GM12878 (cell line): ENCODE measurements at regions not wholly inside any gene's neighbourhood (a gene's known extent, or its start where the extent isn't known, plus 50 kb on each side); places are given as distances from the start of the nearest gene placed in this dataset.
A peak's percentile ranks its signal among the peaks of the same experiment; 100 is the strongest.

Experiments
- BCL11A ChIP-seq: IDR thresholded peaks from 2 replicates; pipeline ENCODE4 v1.6.1; 2011; ENCODE audit warnings: low read depth, low read length
- CEBPZ ChIP-seq: fragments of 150-350 bp; IDR thresholded peaks from 2 replicates; pipeline ENCODE4 v1.6.1; 2016; ENCODE audit warnings: low read depth, low read length
- CHD1 ChIP-seq: IDR thresholded peaks from 2 replicates; pipeline ENCODE4 v1.6.1; 2012; ENCODE audit warnings: low read depth, low read length, improper control_type of control experiment
- ETV6 ChIP-seq, 2 experiments: fragments of 450-650 bp in 1 of 2; IDR thresholded peaks in 1 of 2; conservative IDR thresholded peaks in 1 of 2; 2 replicates each; pipeline ENCODE4 v1.6.1; 2014; ENCODE audit warnings: antibody characterized with exemption in 1 of 2, borderline replicate concordance in 1 of 2, low read depth in 1 of 2, mild to moderate bottlenecking in 1 of 2, moderate library complexity in 1 of 2
- IKZF2 ChIP-seq, 2 experiments: fragments of 450-650 bp; IDR thresholded peaks; 2 replicates each; pipeline ENCODE4 v1.6.1; 2017; ENCODE audit warnings: mild to moderate bottlenecking in 2 of 2, moderate library complexity in 2 of 2
- NFYA ChIP-seq: IDR thresholded peaks from 2 replicates; pipeline ENCODE4 v1.6.1; 2011; ENCODE audit warnings: low read depth, mild to moderate bottlenecking, low read length, improper control_type of control experiment, borderline replicate concordance
- NR2C2 ChIP-seq: IDR thresholded peaks from 2 replicates; pipeline ENCODE4 v1.6.1; 2011; ENCODE audit warnings: borderline replicate concordance, low read depth; ENCODE audit not compliant: control insufficient read depth, insufficient read length
- RUNX3 ChIP-seq: IDR thresholded peaks from 2 replicates; pipeline ENCODE4 v1.6.1; 2012; ENCODE audit warnings: low read length, inconsistent platforms
- ZNF384 ChIP-seq: IDR thresholded peaks from 2 replicates; pipeline ENCODE4 v1.6.1; 2012; ENCODE audit warnings: low read depth, mild to moderate bottlenecking, low read length, improper control_type of control experiment, borderline replicate concordance
- ZNF687 ChIP-seq: fragments of 450-650 bp; IDR thresholded peaks from 2 replicates; pipeline ENCODE4 v1.6.1; 2017; ENCODE audit warnings: mild to moderate bottlenecking, moderate library complexity
- TF ChIP-seq, protein P1 (sequence below): IDR thresholded peaks from 2 replicates; pipeline ENCODE4 v1.6.1; 2012; ENCODE audit warnings: mild to moderate bottlenecking, low read depth, low read length
- TF ChIP-seq, protein P2 (sequence below): fragments of 450-650 bp; conservative IDR thresholded peaks from 2 replicates; pipeline ENCODE4 v1.6.1; 2017; ENCODE audit warnings: mild to moderate bottlenecking, moderate library complexity
- TF ChIP-seq, protein P3 (sequence below): IDR thresholded peaks from 2 replicates; pipeline ENCODE4 v1.6.1; 2012; ENCODE audit warnings: low read length, inconsistent platforms

DNA sequence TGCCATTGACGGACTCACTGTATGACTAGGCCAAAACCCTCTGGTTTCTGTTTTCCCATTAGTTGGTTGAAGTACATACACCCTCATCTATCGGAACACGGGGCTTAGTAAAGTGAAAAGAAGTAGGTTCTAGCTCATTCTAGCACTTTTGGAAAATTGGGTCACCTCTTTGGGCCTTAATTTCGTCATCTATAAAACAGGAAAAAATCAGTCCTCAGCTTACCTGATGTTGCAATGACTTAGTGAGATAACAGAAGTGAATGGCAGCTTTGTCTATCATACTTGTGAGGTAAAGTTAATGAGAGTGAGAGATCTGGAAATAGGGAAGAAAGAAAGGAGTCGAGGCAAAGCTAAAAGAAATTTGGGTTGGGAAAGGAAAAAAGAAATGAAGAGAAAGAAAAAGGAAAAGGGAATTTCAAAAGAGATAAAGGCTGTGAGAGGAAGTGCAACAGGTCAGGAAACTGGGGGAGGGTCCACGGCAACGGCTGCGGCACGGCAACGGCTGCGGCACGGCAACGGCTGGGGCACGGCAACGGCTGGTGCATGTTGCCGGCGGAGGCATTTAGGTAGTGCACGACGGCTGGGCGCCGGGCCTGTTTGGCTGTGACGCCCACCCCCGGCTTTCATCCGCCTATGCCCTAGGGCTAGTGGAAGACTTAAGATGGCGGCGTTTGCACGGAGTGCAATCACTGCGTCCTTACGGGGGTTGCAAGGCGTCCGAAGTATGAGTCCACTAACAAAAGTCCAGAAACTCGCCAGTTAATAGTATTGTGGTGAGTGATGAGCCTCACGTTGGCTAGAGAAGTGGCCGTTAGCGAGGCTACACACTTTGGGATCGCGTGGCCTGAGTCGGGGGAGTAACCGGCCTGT lies 91.4 kb upstream of the XIST start (continued):
- TF ChIP-seq ZNF687, result peak; percentile 66
- TF ChIP-seq BCL11A, result no peak; the same call in 1 of the 2 replicates
- TF ChIP-seq NR2C2, result no peak
- no peak for TF ChIP-seq CHD1
- TF ChIP-seq, protein P1, sequence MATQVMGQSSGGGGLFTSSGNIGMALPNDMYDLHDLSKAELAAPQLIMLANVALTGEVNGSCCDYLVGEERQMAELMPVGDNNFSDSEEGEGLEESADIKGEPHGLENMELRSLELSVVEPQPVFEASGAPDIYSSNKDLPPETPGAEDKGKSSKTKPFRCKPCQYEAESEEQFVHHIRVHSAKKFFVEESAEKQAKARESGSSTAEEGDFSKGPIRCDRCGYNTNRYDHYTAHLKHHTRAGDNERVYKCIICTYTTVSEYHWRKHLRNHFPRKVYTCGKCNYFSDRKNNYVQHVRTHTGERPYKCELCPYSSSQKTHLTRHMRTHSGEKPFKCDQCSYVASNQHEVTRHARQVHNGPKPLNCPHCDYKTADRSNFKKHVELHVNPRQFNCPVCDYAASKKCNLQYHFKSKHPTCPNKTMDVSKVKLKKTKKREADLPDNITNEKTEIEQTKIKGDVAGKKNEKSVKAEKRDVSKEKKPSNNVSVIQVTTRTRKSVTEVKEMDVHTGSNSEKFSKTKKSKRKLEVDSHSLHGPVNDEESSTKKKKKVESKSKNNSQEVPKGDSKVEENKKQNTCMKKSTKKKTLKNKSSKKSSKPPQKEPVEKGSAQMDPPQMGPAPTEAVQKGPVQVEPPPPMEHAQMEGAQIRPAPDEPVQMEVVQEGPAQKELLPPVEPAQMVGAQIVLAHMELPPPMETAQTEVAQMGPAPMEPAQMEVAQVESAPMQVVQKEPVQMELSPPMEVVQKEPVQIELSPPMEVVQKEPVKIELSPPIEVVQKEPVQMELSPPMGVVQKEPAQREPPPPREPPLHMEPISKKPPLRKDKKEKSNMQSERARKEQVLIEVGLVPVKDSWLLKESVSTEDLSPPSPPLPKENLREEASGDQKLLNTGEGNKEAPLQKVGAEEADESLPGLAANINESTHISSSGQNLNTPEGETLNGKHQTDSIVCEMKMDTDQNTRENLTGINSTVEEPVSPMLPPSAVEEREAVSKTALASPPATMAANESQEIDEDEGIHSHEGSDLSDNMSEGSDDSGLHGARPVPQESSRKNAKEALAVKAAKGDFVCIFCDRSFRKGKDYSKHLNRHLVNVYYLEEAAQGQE, result no peak
- TF ChIP-seq, protein P2, sequence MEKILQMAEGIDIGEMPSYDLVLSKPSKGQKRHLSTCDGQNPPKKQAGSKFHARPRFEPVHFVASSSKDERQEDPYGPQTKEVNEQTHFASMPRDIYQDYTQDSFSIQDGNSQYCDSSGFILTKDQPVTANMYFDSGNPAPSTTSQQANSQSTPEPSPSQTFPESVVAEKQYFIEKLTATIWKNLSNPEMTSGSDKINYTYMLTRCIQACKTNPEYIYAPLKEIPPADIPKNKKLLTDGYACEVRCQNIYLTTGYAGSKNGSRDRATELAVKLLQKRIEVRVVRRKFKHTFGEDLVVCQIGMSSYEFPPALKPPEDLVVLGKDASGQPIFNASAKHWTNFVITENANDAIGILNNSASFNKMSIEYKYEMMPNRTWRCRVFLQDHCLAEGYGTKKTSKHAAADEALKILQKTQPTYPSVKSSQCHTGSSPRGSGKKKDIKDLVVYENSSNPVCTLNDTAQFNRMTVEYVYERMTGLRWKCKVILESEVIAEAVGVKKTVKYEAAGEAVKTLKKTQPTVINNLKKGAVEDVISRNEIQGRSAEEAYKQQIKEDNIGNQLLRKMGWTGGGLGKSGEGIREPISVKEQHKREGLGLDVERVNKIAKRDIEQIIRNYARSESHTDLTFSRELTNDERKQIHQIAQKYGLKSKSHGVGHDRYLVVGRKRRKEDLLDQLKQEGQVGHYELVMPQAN, result peak; percentile 82
- TF ChIP-seq NFYA, result no peak
- no peak for TF ChIP-seq ZNF384
- peak in 1 of 2 experiments; percentile 83; a peak in 2 of 4 replicates for TF ChIP-seq ETV6 (conservative IDR thresholded peaks at IDR 0.05 in 1 of 2, IDR thresholded peaks at IDR 0.05 in 1 of 2; ENCODE audit: borderline replicate concordance in 1 of 2, low read depth in 1 of 2)
- TF ChIP-seq RUNX3, result peak; percentile 63
- TF ChIP-seq IKZF2 (IDR thresholded peaks at IDR 0.05), result peak; percentile 61 to 84
- no peak for TF ChIP-seq CEBPZ
- TF ChIP-seq, protein P3, sequence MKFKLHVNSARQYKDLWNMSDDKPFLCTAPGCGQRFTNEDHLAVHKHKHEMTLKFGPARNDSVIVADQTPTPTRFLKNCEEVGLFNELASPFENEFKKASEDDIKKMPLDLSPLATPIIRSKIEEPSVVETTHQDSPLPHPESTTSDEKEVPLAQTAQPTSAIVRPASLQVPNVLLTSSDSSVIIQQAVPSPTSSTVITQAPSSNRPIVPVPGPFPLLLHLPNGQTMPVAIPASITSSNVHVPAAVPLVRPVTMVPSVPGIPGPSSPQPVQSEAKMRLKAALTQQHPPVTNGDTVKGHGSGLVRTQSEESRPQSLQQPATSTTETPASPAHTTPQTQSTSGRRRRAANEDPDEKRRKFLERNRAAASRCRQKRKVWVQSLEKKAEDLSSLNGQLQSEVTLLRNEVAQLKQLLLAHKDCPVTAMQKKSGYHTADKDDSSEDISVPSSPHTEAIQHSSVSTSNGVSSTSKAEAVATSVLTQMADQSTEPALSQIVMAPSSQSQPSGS, result no peak; the same call in 1 of the 2 replicates
